ENCODE measurements at regions not wholly inside any gene's neighbourhood (a gene's known extent, or its start where the extent isn't known, plus 50 kb on each side); places are given as distances from the start of the nearest gene placed in this dataset.

- TF ChIP-seq CTCF (IDR thresholded peaks at IDR 0.05; ENCODE audit: low read depth, low read length) (no peak), POLR2A (IDR thresholded peaks at IDR 0.05; ENCODE audit: extremely low read depth, insufficient read length) (no peak), MAX (IDR thresholded peaks at IDR 0.05; ENCODE audit: low read depth, low read length) (no peak)
Measured at GRCh38 chr6:140174524-140174923, 800.1 kb upstream of the CITED2 start.
